OCI-LY1 (cell line): ENCODE measurements at regions not wholly inside any gene's neighbourhood (a gene's known extent, or its start where the extent isn't known, plus 50 kb on each side); places are given as distances from the start of the nearest gene placed in this dataset.
"Not testable (repeated sequence)": the region's sequence is repeated elsewhere in the genome, so short reads cannot be mapped to it uniquely, and the experiment has no call there.

Experiments
- H2AFZ ChIP-seq: fragments of 200-600 bp; sonication (generic), shearing (Covaris generic); 2 replicates; pipeline ENCODE4 v1.6.0; 2014; ENCODE audit warnings: antibody characterized with exemption, mild to moderate bottlenecking, low read length
- H3F3A ChIP-seq: fragments of 200-600 bp; sonication (generic), shearing (Covaris generic); 2 replicates; pipeline ENCODE4 v1.6.0; 2014; ENCODE audit warnings: mild to moderate bottlenecking, antibody characterized with exemption, low read length, moderate library complexity; ENCODE audit not compliant: insufficient read depth
- H3K27ac ChIP-seq: fragments of 200-600 bp; sonication (generic); 2 replicates; pipeline ENCODE4 v1.5.1; 2014; ENCODE audit warnings: low read length, mixed run types, mild to moderate bottlenecking, low read depth; ENCODE audit not compliant: poor library complexity, severe bottlenecking
- H3K27me3 ChIP-seq: fragments of 200-600 bp; sonication (generic); 2 replicates; pipeline ENCODE4 v1.6.0; 2014; ENCODE audit warnings: antibody characterized with exemption, mild to moderate bottlenecking, low read length, moderate library complexity; ENCODE audit not compliant: insufficient read depth
- H3K36me3 ChIP-seq: fragments of 200-600 bp; sonication (generic); 2 replicates; pipeline ENCODE4 v1.6.1; 2014; ENCODE audit warnings: mild to moderate bottlenecking, antibody characterized with exemption, low read length, moderate library complexity, mixed read lengths; ENCODE audit not compliant: insufficient read depth
- H3K4me1 ChIP-seq: fragments of 200-600 bp; sonication (generic); 2 replicates; pipeline ENCODE4 v1.5.1; 2014; ENCODE audit warnings: mild to moderate bottlenecking, low read length, moderate library complexity; ENCODE audit not compliant: insufficient read depth, severe bottlenecking
- H3K4me2 ChIP-seq: fragments of 200-600 bp; sonication (generic), shearing (Covaris generic); 2 replicates; pipeline ENCODE4 v1.6.1; 2014; ENCODE audit warnings: low read length
- H3K4me3 ChIP-seq: fragments of 200-600 bp; sonication (generic); 2 replicates; pipeline ENCODE4 v1.5.1; 2014; ENCODE audit warnings: low read length, low read depth, mild to moderate bottlenecking, mixed read lengths; ENCODE audit not compliant: poor library complexity, severe bottlenecking
- H3K79me2 ChIP-seq: fragments of 200-600 bp; shearing (Covaris generic); 2 replicates; pipeline ENCODE4 v1.6.1; 2016; ENCODE audit warnings: mixed run types, low read length, mixed read lengths; ENCODE audit not compliant: insufficient read depth
- H3K9ac ChIP-seq: fragments of 200-600 bp; sonication (generic), shearing (Covaris generic); 2 replicates; pipeline ENCODE4 v1.6.1; 2014; ENCODE audit warnings: mild to moderate bottlenecking, low read length, mixed read lengths
- H3K9me2 ChIP-seq: fragments of 200-600 bp; sonication (generic), shearing (Covaris generic); 2 replicates; pipeline ENCODE4 v1.6.1; 2014; ENCODE audit warnings: low read depth, mild to moderate bottlenecking, low read length, mixed read lengths
- H3K9me3 ChIP-seq: fragments of 200-600 bp; shearing (Covaris generic); 2 replicates; pipeline ENCODE4 v1.6.1; 2014; ENCODE audit warnings: low read length, mixed read lengths
- H4K20me1 ChIP-seq: fragments of 200-600 bp; sonication (generic), shearing (Covaris generic); 2 replicates; pipeline ENCODE4 v1.6.0; 2016; ENCODE audit warnings: mild to moderate bottlenecking, low read length; ENCODE audit not compliant: insufficient read depth
- EZH2 ChIP-seq: fragments of 200-600 bp; sonication (generic), shearing (Covaris generic); IDR thresholded peaks from 2 replicates; pipeline ENCODE4 v1.8.0; 2017; ENCODE audit warnings: borderline replicate concordance, mixed run types, mild to moderate bottlenecking, antibody characterized with exemption, low read length, moderate library complexity, mixed read lengths
- TF ChIP-seq, protein P1 (sequence below): fragments of 200-600 bp; sonication (generic), shearing (Covaris generic); IDR thresholded peaks from 2 replicates; pipeline ENCODE4 v1.5.1; 2017; ENCODE audit warnings: mild to moderate bottlenecking, antibody characterized with exemption, low read length, moderate library complexity, mixed read lengths

DNA sequence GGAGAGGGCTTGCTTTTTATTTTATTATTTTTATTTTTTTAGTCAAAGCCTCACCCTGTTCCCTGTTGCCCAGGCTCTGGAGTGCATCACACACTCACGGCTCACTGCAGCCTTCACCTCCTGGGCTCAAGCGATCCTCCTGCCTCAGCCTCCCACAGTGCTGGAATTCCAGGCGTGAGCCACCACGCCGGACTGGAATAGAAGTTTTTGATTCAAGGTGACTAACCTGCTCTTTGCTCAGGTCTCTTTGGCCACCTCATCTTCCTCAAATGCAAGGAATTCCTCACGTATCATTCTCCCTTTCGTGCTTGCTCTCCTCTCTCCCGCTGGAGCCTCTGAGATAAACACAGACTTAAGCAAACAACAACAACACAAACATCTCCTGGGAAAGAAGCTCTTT, 636.8 kb downstream of the ADCYAP1 start:
- no peaks in the 10 kb centered on the region for H3K9me2 ChIP-seq
- TF ChIP-seq, protein P1, sequence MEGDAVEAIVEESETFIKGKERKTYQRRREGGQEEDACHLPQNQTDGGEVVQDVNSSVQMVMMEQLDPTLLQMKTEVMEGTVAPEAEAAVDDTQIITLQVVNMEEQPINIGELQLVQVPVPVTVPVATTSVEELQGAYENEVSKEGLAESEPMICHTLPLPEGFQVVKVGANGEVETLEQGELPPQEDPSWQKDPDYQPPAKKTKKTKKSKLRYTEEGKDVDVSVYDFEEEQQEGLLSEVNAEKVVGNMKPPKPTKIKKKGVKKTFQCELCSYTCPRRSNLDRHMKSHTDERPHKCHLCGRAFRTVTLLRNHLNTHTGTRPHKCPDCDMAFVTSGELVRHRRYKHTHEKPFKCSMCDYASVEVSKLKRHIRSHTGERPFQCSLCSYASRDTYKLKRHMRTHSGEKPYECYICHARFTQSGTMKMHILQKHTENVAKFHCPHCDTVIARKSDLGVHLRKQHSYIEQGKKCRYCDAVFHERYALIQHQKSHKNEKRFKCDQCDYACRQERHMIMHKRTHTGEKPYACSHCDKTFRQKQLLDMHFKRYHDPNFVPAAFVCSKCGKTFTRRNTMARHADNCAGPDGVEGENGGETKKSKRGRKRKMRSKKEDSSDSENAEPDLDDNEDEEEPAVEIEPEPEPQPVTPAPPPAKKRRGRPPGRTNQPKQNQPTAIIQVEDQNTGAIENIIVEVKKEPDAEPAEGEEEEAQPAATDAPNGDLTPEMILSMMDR = no peak
- no peak for TF ChIP-seq EZH2
- no peak overlapping the region for H3K4me3 ChIP-seq
- H3K4me1 ChIP-seq = no peaks in the 10 kb centered on the region
- no peak overlapping the region for H3K4me2 ChIP-seq
- no peaks in the 10 kb centered on the region for H3K79me2 ChIP-seq
- no peak overlapping the region for H3K9ac ChIP-seq
- H2AFZ ChIP-seq = no peak overlapping the region
- H3K27me3 ChIP-seq = no peaks in the 10 kb centered on the region
- no peak overlapping the region for H3K27ac ChIP-seq
- H3F3A ChIP-seq = no peaks in the 10 kb centered on the region
- H3K9me3 ChIP-seq = no peaks in the 10 kb centered on the region
- no peaks in the 10 kb centered on the region for H4K20me1 ChIP-seq
- H3K36me3 ChIP-seq = no peaks in the 10 kb centered on the region

DNA sequence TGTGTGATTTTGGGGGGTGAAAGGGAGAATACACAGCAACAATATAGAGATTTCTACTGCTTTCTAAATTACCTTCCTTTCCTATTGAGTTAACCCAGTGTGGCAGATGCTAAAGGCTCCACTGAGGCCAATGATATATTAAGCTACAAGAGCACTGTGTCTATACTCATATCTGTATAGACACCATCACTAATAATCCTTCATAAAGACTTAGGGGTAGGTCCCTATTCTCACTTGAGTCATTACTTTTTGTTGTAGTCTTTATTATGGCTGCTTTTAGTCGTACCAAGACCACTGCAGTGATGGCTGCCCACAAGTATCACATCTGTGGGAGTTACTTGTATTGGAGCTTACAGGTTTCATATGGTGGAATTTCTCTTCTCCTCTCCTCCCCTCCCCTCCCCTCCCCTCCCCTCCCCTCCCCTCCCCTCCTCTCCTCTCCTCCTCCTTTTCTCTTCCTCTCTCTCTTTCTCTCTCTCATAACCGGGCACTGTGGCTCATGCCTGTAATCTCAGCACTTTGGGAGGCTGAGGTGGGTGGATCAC, 637.6 kb downstream of the ADCYAP1 start:
- Histone ChIP-seq H3K36me3 (no peaks in the 10 kb centered on the region), H3K9me2 (no peaks in the 10 kb centered on the region), H2AFZ (no peak overlapping the region), H3K4me3 (no peak overlapping the region), H3K27ac (no peak overlapping the region), H3K4me2 (no peak overlapping the region), H3F3A (no peaks in the 10 kb centered on the region), H3K27me3 (no peaks in the 10 kb centered on the region), H3K79me2 (no peaks in the 10 kb centered on the region), H3K4me1 (no peaks in the 10 kb centered on the region), H4K20me1 (no peaks in the 10 kb centered on the region), H3K9me3 (no peaks in the 10 kb centered on the region), H3K9ac (no peak overlapping the region)
- no peak for TF ChIP-seq EZH2
- TF ChIP-seq, protein P1 = no peak

DNA sequence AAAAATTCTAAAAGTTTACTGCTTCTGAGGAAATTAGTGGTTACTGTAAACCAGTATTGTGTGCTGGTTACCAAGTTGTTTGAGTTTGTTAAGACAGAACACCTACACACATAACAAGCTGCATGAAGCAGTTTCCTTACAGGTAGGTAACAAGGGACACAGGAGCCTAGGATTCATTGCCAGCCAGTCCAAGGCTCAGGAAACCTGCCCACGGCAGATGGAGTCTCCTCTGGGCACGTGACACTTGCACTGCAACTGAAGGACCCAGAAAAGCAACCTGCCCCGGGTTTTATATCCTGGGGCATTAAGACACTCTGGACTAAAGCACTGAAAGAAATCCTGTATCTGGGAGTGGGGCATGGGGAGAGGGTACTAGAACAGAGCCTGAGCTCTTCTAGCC, 639.3 kb downstream of the ADCYAP1 start:
- no peaks in the 10 kb centered on the region for H3F3A ChIP-seq
- H3K9ac ChIP-seq = no peak overlapping the region
- TF ChIP-seq, protein P1 = no peak
- TF ChIP-seq EZH2 = no peak
- no peaks in the 10 kb centered on the region for H3K9me2 ChIP-seq
- H3K4me2 ChIP-seq = no peak overlapping the region
- H3K27ac ChIP-seq = no peak overlapping the region
- H3K36me3 ChIP-seq = no peaks in the 10 kb centered on the region
- no peak overlapping the region for H3K4me3 ChIP-seq
- H3K4me1 ChIP-seq = no peaks in the 10 kb centered on the region
- H3K27me3 ChIP-seq = no peaks in the 10 kb centered on the region
- no peaks in the 10 kb centered on the region for H3K9me3 ChIP-seq
- H4K20me1 ChIP-seq = no peaks in the 10 kb centered on the region
- no peak overlapping the region for H2AFZ ChIP-seq
- H3K79me2 ChIP-seq = no peaks in the 10 kb centered on the region

DNA sequence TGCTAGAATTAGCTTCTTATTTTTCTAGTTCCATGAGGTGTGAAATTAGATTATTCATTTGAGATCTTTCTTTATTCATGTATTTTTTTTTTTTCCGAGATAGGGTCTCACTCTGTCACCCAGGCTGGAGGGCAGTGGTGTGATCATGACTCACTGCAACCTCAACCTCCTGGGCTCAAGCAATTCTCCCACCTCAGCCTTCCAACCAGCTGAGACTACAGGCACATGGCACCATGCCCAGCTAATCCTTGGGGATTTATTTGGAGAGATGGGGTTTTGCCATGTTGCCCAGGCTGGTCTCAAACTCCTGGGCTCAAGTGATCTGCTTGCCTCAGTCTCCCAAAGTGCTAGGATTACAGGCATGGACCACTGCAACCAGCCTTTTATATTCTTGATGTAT, 653.0 kb downstream of the ADCYAP1 start:
- H3K4me2 ChIP-seq, H3K79me2 ChIP-seq, H3K27me3 ChIP-seq, H4K20me1 ChIP-seq, H2AFZ ChIP-seq, H3K9me3 ChIP-seq, H3K9ac ChIP-seq, H3K4me3 ChIP-seq, H3K9me2 ChIP-seq, H3K27ac ChIP-seq, H3K36me3 ChIP-seq, H3F3A ChIP-seq, H3K4me1 ChIP-seq: not testable (repeated sequence)
